ENCODE measurements at regions not wholly inside any gene's neighbourhood (a gene's known extent, or its start where the extent isn't known, plus 50 kb on each side); places are given as distances from the start of the nearest gene placed in this dataset.
"Not testable (repeated sequence)": the region's sequence is repeated elsewhere in the genome, so short reads cannot be mapped to it uniquely, and the experiment has no call there.

- DNase-seq, result no peak
These were observed 1042.1 kb downstream of the TYW1 start for GRCh38 chr7:68038621-68039314.

- no peak for DNase-seq
These were observed 1044.9 kb downstream of the TYW1 start for GRCh38 chr7:68041554-68041953.

- no peak for DNase-seq
These were observed 1046.9 kb downstream of the TYW1 start for GRCh38 chr7:68043546-68043945.

- no peak for DNase-seq
These were observed 1054.0 kb downstream of the TYW1 start for GRCh38 chr7:68050627-68051026.

- no peak for DNase-seq
These were observed 1061.4 kb downstream of the TYW1 start for GRCh38 chr7:68058014-68058413.

- DNase-seq, result no peak
These were observed 1066.5 kb downstream of the TYW1 start for GRCh38 chr7:68063171-68063570.

- DNase-seq, result no peak
These were observed 1068.9 kb downstream of the TYW1 start for GRCh38 chr7:68065581-68065980.

GRCh38 chr7:68067845-68068244 lies 1071.2 kb downstream of the TYW1 start:
- no peak for DNase-seq

- DNase-seq, result no peak
These were observed 1074.4 kb downstream of the TYW1 start for GRCh38 chr7:68070992-68071391.

GRCh38 chr7:68073701-68074100 lies 1077.1 kb downstream of the TYW1 start:
- DNase-seq, result no peak

GRCh38 chr7:68074242-68074641 lies 1077.6 kb downstream of the TYW1 start:
- no peak for DNase-seq

- no peak for DNase-seq
These were observed 1081.6 kb downstream of the TYW1 start for GRCh38 chr7:68078157-68078710.

- DNase-seq, result not testable (repeated sequence)
These were observed 1085.7 kb downstream of the TYW1 start for GRCh38 chr7:68082066-68082960.

GRCh38 chr7:68082961-68083657 lies 1086.5 kb downstream of the TYW1 start:
- DNase-seq, result not testable (repeated sequence)

GRCh38 chr7:68087401-68087800 lies 1090.8 kb downstream of the TYW1 start:
- no peak for DNase-seq

- no peak for DNase-seq
These were observed 1092.2 kb downstream of the TYW1 start for GRCh38 chr7:68088879-68089278.

- DNase-seq, result not testable (repeated sequence)
These were observed 1093.6 kb downstream of the TYW1 start for GRCh38 chr7:68090256-68090655.

GRCh38 chr7:68103319-68103718 lies 1106.7 kb downstream of the TYW1 start:
- no peak for DNase-seq

GRCh38 chr7:68107261-68107660 lies 1110.6 kb downstream of the TYW1 start:
- DNase-seq, result no peak

GRCh38 chr7:68107968-68108367 lies 1111.3 kb downstream of the TYW1 start:
- no peak for DNase-seq

- DNase-seq, result no peak
These were observed 1112.7 kb downstream of the TYW1 start for GRCh38 chr7:68109299-68109698.

- no peak for DNase-seq
These were observed 1122.8 kb downstream of the TYW1 start for GRCh38 chr7:68119411-68119810.

GRCh38 chr7:68121056-68121455 lies 1124.4 kb downstream of the TYW1 start:
- DNase-seq, result no peak

Data from activated T-cell treated with anti-CD3 and anti-CD28 coated beads for 4 hours (primary cell).